Activated naive CD4-positive, alpha-beta T cell treated with anti-CD3 and anti-CD28 coated beads for 36 hours (primary cell): ENCODE measurements at regions not wholly inside any gene's neighbourhood (a gene's known extent, or its start where the extent isn't known, plus 50 kb on each side); places are given as distances from the start of the nearest gene placed in this dataset.
"Not testable (repeated sequence)": the region's sequence is repeated elsewhere in the genome, so short reads cannot be mapped to it uniquely, and the experiment has no call there.

Source experiments
- CTCF ChIA-PET: fragments of 350-600 bp; sonication (Branson Sonifier 250); formaldehyde crosslinking; loops from one replicate; lab custom pipeline; 2021; ENCODE audit warnings: antibody characterized with exemption; lab: Charles Lee
- DNase-seq: peaks from one replicate; pipeline ENCODE4 v3.0.0-alpha.2; 2020
- H3K27ac Mint-ChIP-seq: one replicate; pipeline ENCODE4 v1.8.0; 2021; ENCODE audit warnings: mild to moderate bottlenecking, mixed read lengths
- H3K27me3 Mint-ChIP-seq: one replicate; pipeline ENCODE4 v1.8.0; 2021; ENCODE audit warnings: low read depth, mixed read lengths
- H3K36me3 Mint-ChIP-seq: one replicate; pipeline ENCODE4 v1.8.0; 2021; ENCODE audit warnings: low read depth, mixed read lengths
- H3K4me1 Mint-ChIP-seq: one replicate; pipeline ENCODE4 v1.8.0; 2021; ENCODE audit warnings: low read depth, mixed read lengths
- H3K4me3 Mint-ChIP-seq: one replicate; pipeline ENCODE4 v1.8.0; 2021; ENCODE audit warnings: mild to moderate bottlenecking, moderate library complexity, mixed read lengths
- H3K9me3 Mint-ChIP-seq: one replicate; pipeline ENCODE4 v1.8.0; 2021; ENCODE audit warnings: mixed read lengths
- intact Hi-C: fragments of 100-400 bp; cut with micrococcal nuclease; formaldehyde crosslinking; loops from one replicate; pipeline ENCODE4 v1.15.1; 2023

- no peaks in the 10 kb centered on the region for H3K9me3 Mint-ChIP-seq
- no peak overlapping the region for H3K4me3 Mint-ChIP-seq
- H3K4me1 Mint-ChIP-seq: no peaks in the 10 kb centered on the region
- CTCF ChIA-PET: no interaction called here
- H3K36me3 Mint-ChIP-seq: no peaks in the 10 kb centered on the region
- H3K27ac Mint-ChIP-seq: no peak overlapping the region
- intact Hi-C loops: no loop called here
- H3K27me3 Mint-ChIP-seq: peaks cover 9% of the 10 kb centered on the region
- DNase-seq: no peak
These were observed 334.8 kb upstream of the SULF2 start for GRCh38 chr20:48120120-48120519.

GRCh38 chr20:48119389-48119788 is 334.1 kb upstream of the SULF2 start:
- H3K4me1 Mint-ChIP-seq, CTCF ChIA-PET, H3K27ac Mint-ChIP-seq, intact Hi-C loops, H3K27me3 Mint-ChIP-seq, H3K36me3 Mint-ChIP-seq, DNase-seq, H3K9me3 Mint-ChIP-seq, H3K4me3 Mint-ChIP-seq: not testable (repeated sequence)

- intact Hi-C loops: no loop called here
- Mint-ChIP-seq H3K9me3 (no peaks in the 10 kb centered on the region), H3K4me3 (no peak overlapping the region), H3K27ac (no peak overlapping the region), H3K36me3 (no peaks in the 10 kb centered on the region), H3K4me1 (no peaks in the 10 kb centered on the region), H3K27me3 (peaks cover 9% of the 10 kb centered on the region)
- no peak for DNase-seq
- CTCF ChIA-PET: interaction anchor here (0.6 kb wide), 1 partner anchor 108 kb away, joined by 4 read pairs; no protein-coding TSS in a partner anchor
These were observed 330.2 kb upstream of the SULF2 start for GRCh38 chr20:48115502-48115901.

GRCh38 chr20:48107560-48107959 is 322.3 kb upstream of the SULF2 start:
- Mint-ChIP-seq H3K4me3 (no peak overlapping the region), H3K27me3 (no peaks in the 10 kb centered on the region), H3K4me1 (no peaks in the 10 kb centered on the region), H3K27ac (no peak overlapping the region), H3K36me3 (no peaks in the 10 kb centered on the region), H3K9me3 (peaks cover 2% of the 10 kb centered on the region)
- intact Hi-C loops: no loop called here
- CTCF ChIA-PET: no interaction called here
- DNase-seq: no peak

- Mint-ChIP-seq H3K4me3 (no peak overlapping the region), H3K27ac (no peak overlapping the region), H3K4me1 (no peaks in the 10 kb centered on the region), H3K9me3 (peaks cover 2% of the 10 kb centered on the region), H3K36me3 (no peaks in the 10 kb centered on the region), H3K27me3 (no peaks in the 10 kb centered on the region)
- CTCF ChIA-PET: interaction anchor here (0.9 kb wide), 1 partner anchor 25 kb away, joined by 3 read pairs; no protein-coding TSS in a partner anchor
- no peak for DNase-seq
- intact Hi-C loops: no loop called here
These were observed 321.1 kb upstream of the SULF2 start for GRCh38 chr20:48106428-48106827.

- H3K4me3 Mint-ChIP-seq: no peak overlapping the region
- peaks cover 2% of the 10 kb centered on the region for H3K9me3 Mint-ChIP-seq
- no peaks in the 10 kb centered on the region for H3K27me3 Mint-ChIP-seq
- CTCF ChIA-PET: no interaction called here
- H3K4me1 Mint-ChIP-seq: no peaks in the 10 kb centered on the region
- no peaks in the 10 kb centered on the region for H3K36me3 Mint-ChIP-seq
- no peak for DNase-seq
- intact Hi-C loops: no loop called here
- H3K27ac Mint-ChIP-seq: no peak overlapping the region
These were observed 320.2 kb upstream of the SULF2 start for GRCh38 chr20:48105526-48105925.

GRCh38 chr20:48102931-48103660 is 317.8 kb upstream of the SULF2 start:
- no peak overlapping the region for H3K4me3 Mint-ChIP-seq
- no peaks in the 10 kb centered on the region for H3K27me3 Mint-ChIP-seq
- DNase-seq: no peak
- no peak overlapping the region for H3K27ac Mint-ChIP-seq
- H3K9me3 Mint-ChIP-seq: peaks cover 2% of the 10 kb centered on the region
- no peaks in the 10 kb centered on the region for H3K36me3 Mint-ChIP-seq
- no peaks in the 10 kb centered on the region for H3K4me1 Mint-ChIP-seq
- CTCF ChIA-PET: interaction anchor here (0.6 kb wide), 1 partner anchor 70 kb away, joined by 3 read pairs; no protein-coding TSS in a partner anchor
- intact Hi-C loops: no loop called here

GRCh38 chr20:48102076-48102787 is 317.0 kb upstream of the SULF2 start:
- no peak for DNase-seq
- CTCF ChIA-PET: no interaction called here
- H3K27me3 Mint-ChIP-seq: no peaks in the 10 kb centered on the region
- H3K9me3 Mint-ChIP-seq: peaks cover 2% of the 10 kb centered on the region
- intact Hi-C loops: no loop called here
- H3K4me3 Mint-ChIP-seq: no peak overlapping the region
- no peak overlapping the region for H3K27ac Mint-ChIP-seq
- H3K4me1 Mint-ChIP-seq: no peaks in the 10 kb centered on the region
- no peaks in the 10 kb centered on the region for H3K36me3 Mint-ChIP-seq

- no peak for DNase-seq
- H3K4me3 Mint-ChIP-seq: no peak overlapping the region
- intact Hi-C loops: no loop called here
- CTCF ChIA-PET: no interaction called here
- H3K4me1 Mint-ChIP-seq: no peaks in the 10 kb centered on the region
- H3K9me3 Mint-ChIP-seq: peaks cover 2% of the 10 kb centered on the region
- H3K27ac Mint-ChIP-seq: no peak overlapping the region
- no peaks in the 10 kb centered on the region for H3K36me3 Mint-ChIP-seq
- no peaks in the 10 kb centered on the region for H3K27me3 Mint-ChIP-seq
These were observed 315.2 kb upstream of the SULF2 start for GRCh38 chr20:48100483-48100882.

- no peak overlapping the region for H3K4me3 Mint-ChIP-seq
- DNase-seq: no peak
- CTCF ChIA-PET: no interaction called here
- no peaks in the 10 kb centered on the region for H3K9me3 Mint-ChIP-seq
- intact Hi-C loops: no loop called here
- H3K27ac Mint-ChIP-seq: no peak overlapping the region
- H3K4me1 Mint-ChIP-seq: no peaks in the 10 kb centered on the region
- H3K36me3 Mint-ChIP-seq: no peaks in the 10 kb centered on the region
- H3K27me3 Mint-ChIP-seq: no peaks in the 10 kb centered on the region
These were observed 313.6 kb upstream of the SULF2 start for GRCh38 chr20:48098866-48099265.

GRCh38 chr20:48098099-48098498 is 312.8 kb upstream of the SULF2 start:
- Mint-ChIP-seq H3K36me3 (no peaks in the 10 kb centered on the region), H3K9me3 (no peaks in the 10 kb centered on the region), H3K4me1 (no peaks in the 10 kb centered on the region), H3K27ac (no peak overlapping the region), H3K4me3 (no peak overlapping the region), H3K27me3 (no peaks in the 10 kb centered on the region)
- intact Hi-C loops: no loop called here
- no peak for DNase-seq
- CTCF ChIA-PET: no interaction called here

- Mint-ChIP-seq H3K27ac (no peak overlapping the region), H3K4me3 (no peak overlapping the region), H3K27me3 (no peaks in the 10 kb centered on the region), H3K4me1 (no peaks in the 10 kb centered on the region), H3K9me3 (no peaks in the 10 kb centered on the region), H3K36me3 (no peaks in the 10 kb centered on the region)
- CTCF ChIA-PET: no interaction called here
- intact Hi-C loops: no loop called here
- DNase-seq: no peak
These were observed 311.9 kb upstream of the SULF2 start for GRCh38 chr20:48096957-48097890.
